HuH-7.5 (cell line): ENCODE measurements at regions not wholly inside any gene's neighbourhood (a gene's known extent, or its start where the extent isn't known, plus 50 kb on each side); places are given as distances from the start of the nearest gene placed in this dataset.
"Not testable (repeated sequence)": the region's sequence is repeated elsewhere in the genome, so short reads cannot be mapped to it uniquely, and the experiment has no call there.

Source experiments
- DNase-seq: peaks from one replicate; pipeline ENCODE4 v3.0.0; 2011; ENCODE audit warnings: low spot score

- DNase-seq, result no peak
Measured at GRCh38 chr10:84854439-84854838, 526.0 kb downstream of the CCSER2 start.

- DNase-seq, result no peak
Measured at GRCh38 chr10:84860855-84861254, 532.5 kb downstream of the CCSER2 start.

DNA sequence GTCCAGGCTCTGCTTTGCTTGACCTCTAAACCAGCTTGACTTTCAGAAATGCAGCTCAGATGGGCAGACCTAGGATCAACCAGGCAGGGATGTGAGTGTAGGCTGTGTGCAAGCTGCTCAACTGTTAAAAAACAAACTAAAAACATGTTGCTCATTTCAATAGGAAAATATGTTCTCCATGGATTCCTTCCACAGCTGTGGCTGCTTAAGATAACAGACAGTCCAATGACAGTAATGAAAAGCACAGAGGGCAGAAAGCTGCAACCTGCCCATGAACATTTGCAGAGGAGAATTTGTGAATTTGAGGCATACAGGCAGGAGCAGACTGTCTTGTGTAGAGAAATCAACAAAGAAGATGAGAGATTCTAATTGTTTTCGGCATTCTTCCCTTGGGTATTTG is 534.2 kb downstream of the CCSER2 start:
- DNase-seq, result no peak

DNA sequence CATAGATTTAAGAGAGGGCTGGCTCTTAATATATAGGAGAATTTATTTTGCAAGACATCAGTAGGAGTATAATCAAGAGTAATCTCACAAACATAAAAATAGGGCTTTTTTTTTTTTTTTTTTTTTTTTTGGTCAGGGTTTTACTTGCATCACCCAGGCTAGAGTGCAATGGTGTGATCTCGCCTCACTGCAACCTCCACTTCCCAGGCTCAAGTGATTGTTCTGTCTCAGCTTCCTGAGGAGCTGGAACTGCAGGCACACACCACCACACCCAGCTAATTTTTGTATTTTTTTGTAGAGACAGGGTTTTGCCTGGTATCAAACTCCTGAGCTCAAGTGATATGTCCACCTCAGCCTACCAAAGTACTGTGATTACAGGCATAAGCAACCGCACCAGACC is 535.3 kb downstream of the CCSER2 start:
- no peak for DNase-seq

DNA sequence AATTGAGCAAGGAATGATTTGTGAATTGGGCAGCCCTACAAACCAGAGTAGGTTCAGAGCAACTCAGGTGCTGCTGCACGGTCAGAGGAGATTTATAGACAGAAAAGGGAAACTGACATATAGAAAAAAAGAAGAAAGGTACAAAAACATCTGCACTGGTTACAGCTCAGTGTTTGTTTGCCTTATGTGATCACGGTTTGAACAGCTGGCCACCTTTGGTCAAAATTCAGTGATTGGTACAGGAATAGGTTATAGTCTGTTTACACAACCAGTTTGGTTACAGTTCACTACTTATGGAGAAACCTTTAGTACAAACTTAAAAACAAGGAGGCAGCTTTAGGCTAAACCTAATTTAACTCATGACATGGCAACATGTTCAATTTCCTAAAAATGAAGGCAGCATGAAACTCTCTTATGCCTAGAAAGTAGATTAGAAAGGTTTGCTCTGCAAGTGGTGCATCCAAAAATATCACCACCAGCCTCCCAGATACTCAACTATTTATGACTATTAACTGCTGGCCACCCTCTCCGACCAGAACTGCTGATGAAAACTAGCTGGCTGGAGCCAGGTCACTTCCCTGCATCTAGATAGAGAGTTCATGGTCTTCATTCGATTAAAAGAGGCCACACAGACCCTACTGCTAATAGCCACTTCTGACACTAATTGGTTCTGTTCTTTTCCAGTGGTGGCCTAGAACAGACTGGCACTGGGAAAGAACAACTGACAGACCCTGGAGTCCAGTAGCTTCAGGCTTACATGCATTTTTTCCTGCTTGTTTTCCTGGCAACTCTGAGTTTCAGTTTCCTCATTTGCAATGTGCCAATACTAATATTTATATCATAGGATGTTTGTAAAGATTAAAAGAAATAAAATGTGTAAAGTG is 548.0 kb downstream of the CCSER2 start:
- DNase-seq, result no peak

- no peak for DNase-seq
Measured at GRCh38 chr10:84879991-84880390, 551.6 kb downstream of the CCSER2 start.

DNA sequence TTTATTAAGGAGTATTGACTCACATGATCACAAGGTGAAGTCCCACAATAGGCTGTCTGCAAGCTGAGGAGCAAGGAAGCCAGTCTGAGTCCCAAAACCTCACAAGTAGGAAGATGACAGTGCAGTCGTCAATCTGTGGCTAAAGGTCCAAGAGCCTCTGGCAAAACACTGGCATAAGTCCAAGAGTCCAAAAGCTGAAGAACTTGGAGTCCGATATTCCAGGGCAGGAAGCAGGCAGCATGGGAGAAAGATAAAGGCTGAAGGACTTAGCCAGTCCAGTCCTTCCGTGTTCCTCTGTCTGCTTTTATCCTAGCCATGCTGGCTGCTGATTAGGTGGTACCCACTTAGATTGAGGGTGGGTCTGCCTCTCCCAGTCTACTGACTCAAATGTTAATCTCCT is 553.3 kb downstream of the CCSER2 start:
- DNase-seq, result not testable (repeated sequence)

DNA sequence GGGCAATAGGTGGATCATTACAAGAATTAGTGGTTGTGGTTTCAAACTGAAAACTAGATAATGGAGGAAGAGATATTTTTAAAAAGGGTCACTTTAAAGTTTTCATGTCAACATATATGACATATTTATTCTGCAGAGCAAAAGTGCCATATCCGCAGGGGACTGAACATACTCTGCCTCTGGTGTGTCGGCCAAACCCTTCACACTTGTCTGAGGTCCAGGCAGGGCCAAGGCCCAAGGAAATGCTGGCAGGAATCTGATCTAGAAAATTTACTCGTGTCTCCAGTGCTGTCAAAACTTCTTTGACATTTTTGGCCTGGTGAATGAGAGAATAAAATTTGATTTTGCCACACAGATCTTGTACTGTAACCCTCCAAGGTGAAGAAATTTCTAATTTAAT is 562.3 kb downstream of the CCSER2 start:
- no peak for DNase-seq

DNA sequence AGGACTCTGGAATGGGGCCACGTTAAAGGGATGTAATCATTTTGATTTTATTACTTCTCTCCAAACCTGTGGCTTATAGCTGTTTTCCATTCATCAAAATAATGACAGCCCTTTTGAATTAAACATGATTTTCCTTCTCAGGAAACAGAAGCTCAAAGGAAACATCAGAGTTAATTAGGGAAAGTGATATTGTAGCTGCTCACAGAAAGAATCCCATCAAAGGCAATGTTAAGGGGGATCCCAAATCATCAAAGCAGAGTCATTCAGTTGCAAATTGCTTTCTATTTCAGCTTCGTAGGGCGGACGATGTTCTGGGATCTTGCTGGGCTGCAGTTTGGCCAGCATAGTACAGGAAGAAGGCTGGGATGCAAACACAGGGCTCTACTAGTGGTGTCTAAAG is 563.2 kb downstream of the CCSER2 start:
- no peak for DNase-seq

DNA sequence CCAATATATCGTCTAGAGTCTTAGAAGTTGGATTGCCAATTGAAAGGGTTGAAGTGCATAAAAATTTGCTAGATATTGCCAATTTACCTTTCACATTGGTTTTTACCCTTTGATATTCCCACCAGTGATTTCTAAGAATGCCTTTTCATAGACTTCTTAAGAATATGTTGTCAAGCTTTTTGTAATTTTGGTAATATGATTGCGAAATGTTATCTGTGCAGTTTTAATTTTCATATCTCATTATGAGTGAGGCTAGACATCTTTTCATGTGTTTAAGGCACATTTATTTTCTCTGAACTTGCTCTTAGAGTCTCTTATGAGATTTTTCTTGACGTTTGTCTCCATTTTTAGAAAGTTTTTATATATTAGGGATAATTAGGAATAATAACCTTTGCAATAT is 567.2 kb downstream of the CCSER2 start:
- DNase-seq, result no peak

GRCh38 chr10:84896909-84897308 is 568.5 kb downstream of the CCSER2 start:
- no peak for DNase-seq

DNA sequence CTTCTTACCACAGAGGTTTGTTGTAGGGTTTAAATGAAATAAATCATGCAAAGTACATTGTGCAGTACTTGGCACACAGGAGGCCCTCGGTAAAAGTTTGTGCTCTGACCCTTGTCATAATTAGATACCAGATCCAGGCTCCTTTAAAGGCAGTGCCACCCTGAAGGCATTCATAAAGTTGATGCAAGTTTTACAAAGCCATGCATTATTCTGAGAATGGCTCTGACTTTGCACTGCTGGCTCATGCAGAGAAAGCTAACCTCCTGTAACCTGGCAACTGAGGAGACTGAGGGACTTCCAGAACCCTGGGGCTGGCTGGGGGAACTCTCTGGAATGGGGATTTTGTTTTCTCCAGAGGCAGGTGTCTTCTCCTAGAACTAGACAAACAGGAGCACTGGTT is 570.9 kb downstream of the CCSER2 start:
- no peak for DNase-seq

GRCh38 chr10:84900141-84900540 is 571.8 kb downstream of the CCSER2 start:
- DNase-seq, result no peak

GRCh38 chr10:84901885-84902284 is 573.5 kb downstream of the CCSER2 start:
- no peak for DNase-seq

GRCh38 chr10:84902553-84902952 is 574.2 kb downstream of the CCSER2 start:
- no peak for DNase-seq

GRCh38 chr10:84903320-84903719 is 574.9 kb downstream of the CCSER2 start:
- no peak for DNase-seq

DNA sequence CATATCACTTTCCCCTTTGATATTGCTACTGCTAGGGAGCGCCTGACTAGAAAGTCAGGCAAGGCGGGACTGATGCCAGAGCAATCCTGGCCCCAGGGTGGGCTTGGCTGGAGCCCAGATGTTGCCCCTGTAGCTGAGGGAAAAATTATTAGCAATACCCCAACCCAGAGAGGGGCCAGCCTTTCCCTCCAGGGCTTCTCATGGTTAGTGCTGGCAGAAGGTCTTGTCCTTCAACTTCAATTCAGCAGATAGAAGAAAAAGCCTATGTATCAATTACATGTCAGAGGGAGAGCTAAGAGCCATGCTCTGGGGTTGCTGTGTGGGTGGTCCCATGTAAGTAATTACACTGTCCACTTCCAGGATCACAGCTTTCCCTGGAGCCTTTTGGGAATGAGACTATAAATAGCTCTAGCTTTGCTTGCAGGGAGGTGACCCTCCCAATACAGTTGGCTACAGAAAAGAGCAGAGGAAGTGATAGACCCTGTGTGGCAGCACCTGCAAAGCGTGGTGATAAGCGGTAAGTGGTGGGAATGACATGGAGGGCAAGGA is 579.1 kb downstream of the CCSER2 start:
- no peak for DNase-seq

- DNase-seq, result no peak
Measured at GRCh38 chr10:84908491-84908890, 580.1 kb downstream of the CCSER2 start.

DNA sequence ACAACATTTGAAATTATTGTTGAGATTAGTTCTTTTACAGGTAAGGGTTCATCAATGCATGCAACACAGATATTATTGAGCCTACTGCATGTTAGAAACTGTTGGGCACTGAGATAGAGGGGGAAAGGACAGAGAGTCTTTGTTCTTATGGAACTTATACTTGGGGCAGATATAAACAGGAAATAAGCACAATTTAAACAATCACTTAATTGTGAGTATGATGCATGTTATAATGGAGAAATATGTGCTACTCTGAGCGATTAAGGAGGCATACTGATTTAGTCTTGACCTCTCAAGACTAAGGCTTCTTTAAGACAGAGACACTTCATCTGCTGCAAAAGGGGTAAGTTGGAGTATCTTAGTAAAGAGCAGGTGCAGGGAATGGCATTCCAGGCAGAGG is 593.3 kb downstream of the CCSER2 start:
- DNase-seq, result no peak

DNA sequence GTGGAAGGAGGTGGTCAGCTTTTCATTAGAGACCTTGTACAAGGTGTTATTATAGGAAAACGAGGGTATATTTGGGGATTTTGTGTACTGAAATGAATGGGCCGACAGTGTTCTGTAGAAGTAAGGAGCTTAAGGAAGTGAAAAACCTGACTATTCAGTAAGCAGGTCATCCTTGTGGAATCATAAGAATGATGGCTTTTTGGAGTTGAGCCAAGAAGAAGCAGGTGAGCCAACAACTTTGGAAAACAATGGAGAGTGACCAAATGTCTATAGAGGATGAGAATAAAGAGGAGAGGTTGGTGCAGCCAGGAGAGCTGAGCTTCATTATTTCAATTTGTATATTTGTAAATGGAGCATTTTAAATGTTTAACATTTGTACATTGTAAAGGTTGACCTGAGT is 595.7 kb downstream of the CCSER2 start:
- DNase-seq, result no peak

DNA sequence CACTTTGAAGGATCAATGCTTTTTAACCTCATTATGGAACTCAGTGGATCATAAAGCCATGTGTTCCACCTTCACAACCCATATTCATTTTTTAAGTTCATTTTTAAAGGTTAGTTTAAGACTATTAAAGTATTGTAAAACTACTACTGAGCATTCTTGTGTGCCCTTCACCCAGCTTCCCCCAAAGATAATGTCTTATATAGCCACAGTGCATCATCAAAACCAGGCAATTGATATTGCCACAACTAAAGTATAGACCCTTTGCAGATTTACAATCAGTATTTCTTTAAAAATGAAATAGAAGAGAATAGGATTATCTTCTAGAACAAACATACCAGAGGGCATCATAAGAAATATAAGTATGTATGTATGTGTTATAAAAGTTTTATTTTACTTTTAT is 597.1 kb downstream of the CCSER2 start:
- DNase-seq, result no peak

- DNase-seq, result no peak
Measured at GRCh38 chr10:84933402-84933801, 605.0 kb downstream of the CCSER2 start.

DNA sequence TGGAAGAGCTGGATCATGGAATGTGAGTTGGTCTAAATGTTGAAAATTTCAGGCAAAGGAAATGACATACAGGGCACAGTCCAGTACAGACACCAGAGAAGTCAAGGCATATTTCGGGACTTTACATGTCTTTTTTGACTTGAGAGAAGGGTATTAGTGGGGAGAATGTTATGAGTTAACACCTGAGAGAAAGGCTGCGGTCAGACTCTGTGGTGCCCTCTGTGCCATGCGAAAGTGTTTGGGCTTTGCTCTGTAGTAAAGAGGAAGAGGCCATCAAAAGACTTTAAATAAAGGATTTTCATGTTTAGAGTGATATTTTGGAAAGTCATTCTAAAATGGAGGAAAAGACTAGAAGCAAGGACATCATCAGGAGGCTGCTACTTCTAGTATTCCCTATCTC is 607.4 kb downstream of the CCSER2 start:
- no peak for DNase-seq
